ENCODE measurements at regions not wholly inside any gene's neighbourhood (a gene's known extent, or its start where the extent isn't known, plus 50 kb on each side); places are given as distances from the start of the nearest gene placed in this dataset.

- TF ChIP-seq POLR2A (IDR thresholded peaks at IDR 0.05; ENCODE audit: low read depth) (no peak), CTCF (IDR thresholded peaks at IDR 0.05) (no peak), POLR2AphosphoS5 (IDR thresholded peaks at IDR 0.05) (no peak)
Observed at GRCh38 chr2:14234911-14235310, 397.6 kb upstream of the LRATD1 start.
